Mucosa of descending colon (tissue), 3 donors: ENCODE measurements at regions not wholly inside any gene's neighbourhood (a gene's known extent, or its start where the extent isn't known, plus 50 kb on each side); places are given as distances from the start of the nearest gene placed in this dataset.

Source experiments
- ATAC-seq: fragments of 200-7000 bp; cut with Tn5 transposase; one replicate; pipeline ENCODE4 v1.9.1; 2020; ENCODE audit warnings: mild to moderate bottlenecking, moderate library complexity
- DNase-seq, 3 donors: peaks; one replicate each; pipeline ENCODE4 v3.0.0-alpha.2; 2020
- H3K36me3 ChIP-seq: fragments of 200-600 bp; one replicate; pipeline ENCODE4 v1.8.0; 2021; ENCODE audit warnings: low read depth, mild to moderate bottlenecking
- H3K4me1 ChIP-seq: fragments of 200-600 bp; one replicate; pipeline ENCODE4 v1.8.0; 2021; ENCODE audit warnings: low read depth, mild to moderate bottlenecking
- H3K4me3 ChIP-seq: fragments of 200-600 bp; one replicate; pipeline ENCODE4 v1.8.0; 2021; ENCODE audit warnings: mild to moderate bottlenecking
- H3K9me3 ChIP-seq: fragments of 200-600 bp; one replicate; pipeline ENCODE4 v1.8.0; 2021; ENCODE audit warnings: mild to moderate bottlenecking
- intact Hi-C, 2 donors: fragments of 100-400 bp; cut with DNase I in 1 of 2; cut with micrococcal nuclease in 1 of 2; formaldehyde crosslinking; loops; one replicate each; pipeline versions ENCODE4 v1.11.0 to v1.11.1; 2022; cut with DNase I, micrococcal nuclease
- TF ChIP-seq, protein P1 (sequence below): fragments of 200-600 bp; IDR thresholded peaks from one replicate; pipeline ENCODE4 v1.8.0; 2022; ENCODE audit warnings: antibody characterized with exemption, mild to moderate bottlenecking
- donor health status: DM: no; HTN: no; CAD: no; lungs with moderate emphysema.
- donor health status: DM: no; HTN: no; CAD: no.
- donor health status: DM: no; HTN: yes; CAD: no.

DNA sequence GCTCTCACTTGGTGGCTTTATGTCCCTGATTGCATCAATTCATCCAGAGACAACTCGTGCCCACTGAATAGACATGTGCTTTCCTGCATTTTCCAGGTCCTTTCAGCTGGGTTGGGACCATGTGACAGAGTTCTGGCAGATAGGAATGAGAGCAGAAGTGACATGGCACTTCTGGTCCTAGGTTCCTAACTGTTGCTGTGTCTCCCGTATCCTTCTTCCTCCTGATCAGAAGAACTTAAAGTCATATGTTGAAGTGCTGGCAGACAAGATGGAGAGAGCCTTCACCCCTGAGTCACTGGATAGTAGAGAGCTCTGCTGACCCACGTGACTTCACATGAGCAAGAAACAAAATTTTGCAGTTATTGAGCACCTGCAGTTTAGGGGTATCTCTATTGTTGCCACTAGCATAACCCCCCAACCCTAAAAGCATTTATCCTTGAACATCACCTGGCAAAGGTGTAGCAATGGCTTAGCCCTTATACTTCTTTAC lies 80.0 kb downstream of the NREP start:
- intact Hi-C loops, result no loop called here
- TF ChIP-seq, protein P1, sequence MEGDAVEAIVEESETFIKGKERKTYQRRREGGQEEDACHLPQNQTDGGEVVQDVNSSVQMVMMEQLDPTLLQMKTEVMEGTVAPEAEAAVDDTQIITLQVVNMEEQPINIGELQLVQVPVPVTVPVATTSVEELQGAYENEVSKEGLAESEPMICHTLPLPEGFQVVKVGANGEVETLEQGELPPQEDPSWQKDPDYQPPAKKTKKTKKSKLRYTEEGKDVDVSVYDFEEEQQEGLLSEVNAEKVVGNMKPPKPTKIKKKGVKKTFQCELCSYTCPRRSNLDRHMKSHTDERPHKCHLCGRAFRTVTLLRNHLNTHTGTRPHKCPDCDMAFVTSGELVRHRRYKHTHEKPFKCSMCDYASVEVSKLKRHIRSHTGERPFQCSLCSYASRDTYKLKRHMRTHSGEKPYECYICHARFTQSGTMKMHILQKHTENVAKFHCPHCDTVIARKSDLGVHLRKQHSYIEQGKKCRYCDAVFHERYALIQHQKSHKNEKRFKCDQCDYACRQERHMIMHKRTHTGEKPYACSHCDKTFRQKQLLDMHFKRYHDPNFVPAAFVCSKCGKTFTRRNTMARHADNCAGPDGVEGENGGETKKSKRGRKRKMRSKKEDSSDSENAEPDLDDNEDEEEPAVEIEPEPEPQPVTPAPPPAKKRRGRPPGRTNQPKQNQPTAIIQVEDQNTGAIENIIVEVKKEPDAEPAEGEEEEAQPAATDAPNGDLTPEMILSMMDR, result no peak
- Histone ChIP-seq H3K36me3 (no peaks in the 10 kb centered on the region), H3K4me1 (no peaks in the 10 kb centered on the region), H3K4me3 (no peak overlapping the region), H3K9me3 (no peaks in the 10 kb centered on the region)
- no peak for ATAC-seq
- DNase-seq, result no peak

DNA sequence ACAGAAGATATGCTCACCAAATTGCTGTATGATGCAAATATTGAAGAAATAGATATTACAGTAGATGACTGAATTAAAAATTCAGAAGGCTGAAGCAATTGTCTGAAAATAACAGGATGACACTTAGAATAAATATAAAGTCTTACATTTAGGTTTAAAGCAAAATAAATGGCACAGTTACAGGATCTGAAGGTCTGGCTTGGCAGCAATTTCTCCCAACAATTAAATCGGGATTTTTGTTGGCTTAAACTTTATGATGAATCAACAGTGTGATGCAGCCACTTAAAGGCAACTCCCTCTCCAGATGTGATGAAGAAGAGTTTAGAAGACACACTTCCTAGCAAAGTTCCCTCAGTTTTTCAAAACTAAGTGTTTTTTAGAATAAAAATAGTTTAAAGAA lies 80.5 kb downstream of the NREP start:
- Histone ChIP-seq H3K4me3 (no peak overlapping the region), H3K9me3 (no peaks in the 10 kb centered on the region), H3K4me1 (no peaks in the 10 kb centered on the region), H3K36me3 (no peaks in the 10 kb centered on the region)
- TF ChIP-seq, protein P1, result no peak
- DNase-seq (no peak), ATAC-seq (no peak)
- intact Hi-C loops, result no loop called here

DNA sequence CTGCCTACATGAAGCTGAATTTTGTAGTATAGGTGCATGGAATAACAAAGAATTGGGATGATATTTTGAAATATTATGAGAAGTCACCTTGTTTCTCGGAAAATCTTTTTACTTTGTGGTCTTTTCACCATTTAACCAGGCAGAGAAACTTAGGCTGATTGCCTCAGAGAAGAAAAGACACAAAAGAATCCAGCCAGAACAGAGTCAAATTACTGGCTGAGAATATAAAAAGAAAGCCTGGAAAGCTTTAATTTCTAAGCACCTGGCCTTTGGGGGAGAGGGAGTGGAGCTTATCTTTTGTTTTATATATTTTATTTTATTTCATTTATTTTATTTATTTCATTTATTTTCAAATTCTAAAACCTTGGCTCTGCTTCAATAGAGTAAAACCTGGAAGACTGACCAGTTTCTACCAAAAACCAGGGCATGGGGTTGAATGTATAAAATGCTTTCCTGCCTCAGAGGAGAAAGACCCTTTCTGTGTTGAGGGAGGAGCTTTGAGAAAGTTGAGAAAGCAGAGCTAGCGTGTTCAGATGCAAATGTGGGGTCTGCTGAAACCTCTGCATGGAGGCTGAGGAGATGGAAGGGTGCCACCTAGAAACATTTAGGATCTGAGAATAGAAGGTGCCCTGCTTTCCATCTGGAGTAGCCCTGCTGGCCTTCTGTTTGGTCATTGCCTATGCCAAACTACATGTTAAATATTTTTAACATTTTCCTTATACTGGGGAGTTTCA lies 81.6 kb downstream of the NREP start:
- no peaks in the 10 kb centered on the region for H3K36me3 ChIP-seq
- TF ChIP-seq, protein P1, result no peak
- no peak for DNase-seq
- no peak overlapping the region for H3K4me3 ChIP-seq
- no peaks in the 10 kb centered on the region for H3K9me3 ChIP-seq
- intact Hi-C loops, result no loop called here
- no peaks in the 10 kb centered on the region for H3K4me1 ChIP-seq
- ATAC-seq, result no peak

DNA sequence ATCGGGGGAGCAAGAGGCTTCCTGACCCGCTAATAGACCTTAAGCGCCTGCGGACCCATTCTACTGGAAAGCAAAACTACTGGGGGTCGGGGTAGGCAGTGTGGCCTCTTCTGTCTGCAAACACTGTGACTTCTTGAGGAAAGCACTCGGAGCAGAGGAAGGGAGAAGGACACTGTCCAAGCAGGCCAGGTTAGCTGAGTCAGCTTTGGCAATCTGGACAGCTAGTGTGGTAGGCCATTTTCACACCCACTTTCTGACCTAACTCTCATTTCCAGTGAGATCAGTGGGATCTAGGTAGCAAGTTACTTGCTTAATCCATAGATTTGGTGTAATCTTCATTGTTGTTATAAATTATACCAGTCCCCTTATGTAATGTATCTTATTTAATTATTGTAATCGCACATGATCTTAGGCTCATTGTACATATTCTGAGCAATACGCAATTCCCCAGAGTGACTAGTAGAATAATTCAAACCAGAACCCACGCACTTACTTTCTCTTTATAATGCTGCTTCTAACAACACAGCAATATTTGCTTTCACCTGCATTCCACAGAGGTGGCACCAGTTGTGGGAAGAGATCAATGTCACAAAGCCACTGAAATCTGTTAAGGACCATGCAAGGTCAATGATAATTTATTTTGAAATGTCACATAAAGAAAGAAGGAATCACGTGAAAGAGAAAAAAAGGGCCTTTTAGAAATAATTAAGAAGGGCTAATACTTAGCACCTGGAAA lies 82.9 kb downstream of the NREP start:
- H3K4me3 ChIP-seq, result no peak overlapping the region
- ATAC-seq, result no peak
- DNase-seq, result no peak
- no peaks in the 10 kb centered on the region for H3K36me3 ChIP-seq
- no peaks in the 10 kb centered on the region for H3K4me1 ChIP-seq
- TF ChIP-seq, protein P1, result no peak
- intact Hi-C loops, result no loop called here
- no peaks in the 10 kb centered on the region for H3K9me3 ChIP-seq

DNA sequence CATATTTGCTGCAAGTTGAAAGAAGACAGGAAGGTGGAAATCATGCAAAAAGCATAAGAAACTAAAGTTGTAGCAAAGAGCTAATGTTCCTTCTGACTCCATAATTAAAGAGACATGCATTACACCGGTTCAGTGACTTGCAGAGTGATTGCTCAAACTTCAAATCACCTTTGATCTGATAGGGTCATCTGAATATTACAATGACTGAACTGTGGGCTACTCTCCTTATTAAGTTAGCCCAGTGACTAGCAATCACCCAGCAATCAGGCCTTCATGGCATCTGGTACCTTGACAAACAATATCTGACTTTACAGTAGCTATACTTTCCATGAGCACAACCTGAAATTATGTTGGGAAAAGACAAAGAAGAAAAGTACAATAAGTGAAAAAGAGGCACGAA lies 84.9 kb downstream of the NREP start:
- intact Hi-C loops, result no loop called here
- H3K9me3 ChIP-seq, result no peaks in the 10 kb centered on the region
- H3K4me3 ChIP-seq, result no peak overlapping the region
- ATAC-seq (no peak), DNase-seq (no peak)
- H3K36me3 ChIP-seq, result no peaks in the 10 kb centered on the region
- H3K4me1 ChIP-seq, result no peaks in the 10 kb centered on the region
- TF ChIP-seq, protein P1, result no peak
